Skin epidermis (tissue), 12 donors: ENCODE measurements at regions not wholly inside any gene's neighbourhood (a gene's known extent, or its start where the extent isn't known, plus 50 kb on each side); places are given as distances from the start of the nearest gene placed in this dataset.
"Not testable (repeated sequence)": the region's sequence is repeated elsewhere in the genome, so short reads cannot be mapped to it uniquely, and the experiment has no call there.

Experiments used
- H3K27ac ChIP-seq, 21 experiments: fragments of 200-600 bp; sonication (generic) in 11 of 21; one replicate each; pipeline ENCODE4 v1.5.0; 2020; ENCODE audit warnings: mild to moderate bottlenecking in 3 of 21, inconsistent platforms in 2 of 21, moderate library complexity in 2 of 21
- H3K4me3 ChIP-seq, 7 experiments: fragments of 200-600 bp; sonication (generic) in 2 of 7; one replicate each; pipeline ENCODE4 v1.5.0; 2020; ENCODE audit warnings: inconsistent platforms in 2 of 7, mild to moderate bottlenecking in 2 of 7, moderate library complexity in 1 of 7

DNA sequence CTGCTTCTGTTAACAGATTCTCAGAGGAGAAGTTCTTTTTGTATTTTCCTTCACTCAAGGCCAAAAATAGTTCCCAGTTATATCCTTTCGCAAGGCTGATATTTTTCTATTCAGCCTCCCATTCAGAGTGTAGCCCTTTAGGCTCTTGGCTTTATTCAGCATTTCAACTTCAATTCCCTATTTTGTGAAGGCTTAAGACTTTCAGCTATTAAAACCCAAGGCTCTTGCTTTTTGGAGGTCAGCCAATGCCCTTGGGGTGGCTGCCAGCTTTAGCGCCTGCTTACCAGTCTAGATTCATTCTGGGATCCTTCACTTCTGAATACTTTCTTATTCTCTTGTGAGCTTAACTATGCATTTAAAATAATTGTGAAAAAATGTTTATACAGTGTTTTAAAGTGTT lies 57.3 kb upstream of the ADGRA3 start:
- no peak overlapping the region for H3K4me3 ChIP-seq
- no peak overlapping the region for H3K27ac ChIP-seq

DNA sequence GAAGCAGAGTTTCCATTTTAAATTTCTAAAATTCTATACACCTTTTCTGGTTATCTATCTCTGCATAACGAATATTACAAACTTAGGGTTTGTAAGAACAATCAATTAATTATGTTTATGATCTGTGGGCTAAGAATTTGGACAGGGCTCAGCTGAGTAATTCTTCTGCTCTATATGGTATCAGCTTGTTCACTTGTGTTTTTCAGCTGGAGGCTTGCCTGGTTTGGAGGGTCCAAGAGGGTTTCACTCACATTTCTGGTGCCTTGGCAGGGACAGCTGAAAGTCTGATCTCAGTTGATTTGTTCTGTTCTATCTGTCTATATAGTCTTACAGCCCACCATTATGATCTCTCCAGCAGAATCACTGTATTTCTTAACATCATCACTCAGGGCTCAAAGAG lies 57.8 kb upstream of the ADGRA3 start:
- Histone ChIP-seq H3K27ac (no peak overlapping the region), H3K4me3 (no peak overlapping the region)

GRCh38 chr4:22574424-22574823 lies 58.6 kb upstream of the ADGRA3 start:
- H3K27ac ChIP-seq: no peak overlapping the region
- H3K4me3 ChIP-seq: no peak overlapping the region

DNA sequence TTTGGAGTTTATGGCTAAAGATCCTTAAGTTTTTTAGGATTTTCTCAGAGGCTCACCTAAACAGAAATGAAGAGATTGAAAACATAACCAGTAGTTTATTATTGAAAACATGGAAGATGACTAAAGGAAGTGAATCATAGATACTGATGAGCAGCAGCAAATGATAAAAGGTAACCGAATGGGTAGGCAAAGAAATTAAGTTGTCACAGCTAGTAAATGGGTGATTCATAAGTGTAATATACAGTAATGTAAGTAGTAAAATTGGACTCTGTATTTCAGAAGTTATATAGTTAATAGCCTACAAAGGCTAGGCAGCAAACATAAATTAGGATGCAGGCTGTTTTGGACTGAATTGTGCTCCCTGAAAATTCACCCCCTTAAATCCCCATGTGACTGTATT lies 59.0 kb upstream of the ADGRA3 start:
- H3K27ac ChIP-seq: no peak overlapping the region
- no peak overlapping the region for H3K4me3 ChIP-seq

- Histone ChIP-seq H3K27ac (no peak overlapping the region), H3K4me3 (no peak overlapping the region)
Measured at GRCh38 chr4:22587253-22587652, 71.4 kb upstream of the ADGRA3 start.

GRCh38 chr4:22593933-22594332 lies 78.1 kb upstream of the ADGRA3 start:
- Histone ChIP-seq H3K4me3 (no peak overlapping the region), H3K27ac (no peak overlapping the region)

DNA sequence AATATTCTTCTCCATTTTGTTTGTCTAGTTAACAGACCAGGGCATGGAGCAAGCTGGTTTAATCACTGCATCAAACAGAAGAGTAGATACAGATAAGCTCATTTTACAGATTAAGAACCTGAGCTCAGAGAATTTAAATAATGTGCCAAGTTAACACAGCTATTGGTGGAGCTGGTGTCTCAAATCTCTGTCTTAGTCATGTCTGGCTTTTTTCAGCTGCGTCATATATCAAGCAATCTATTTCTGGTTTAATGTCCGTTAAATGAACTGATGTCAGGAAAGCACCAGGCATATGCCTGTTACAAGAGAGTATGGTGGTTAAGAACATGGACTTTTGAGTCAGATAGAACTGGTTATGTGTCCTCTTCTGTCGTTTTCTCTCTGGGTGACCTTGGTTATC lies 79.8 kb upstream of the ADGRA3 start:
- Histone ChIP-seq H3K27ac (no peak overlapping the region), H3K4me3 (no peak overlapping the region)

DNA sequence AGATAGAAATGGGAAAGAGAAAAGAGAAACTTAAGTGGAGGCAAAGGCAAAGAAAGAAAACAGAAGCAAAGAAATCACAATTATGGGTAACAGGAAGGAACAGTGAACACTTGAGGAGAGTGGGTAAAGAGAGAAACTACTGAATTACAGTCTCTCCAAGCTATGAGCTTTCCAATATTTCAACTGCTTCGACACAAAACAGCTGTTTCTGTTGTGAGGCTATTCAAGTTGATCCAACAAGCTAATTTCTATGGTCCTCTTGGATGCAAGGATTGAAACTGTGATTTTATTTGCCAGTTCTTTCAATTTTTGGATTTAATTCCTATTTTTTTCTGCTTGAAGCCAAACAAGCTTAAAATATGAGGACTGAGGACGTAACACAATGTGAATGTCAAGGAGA lies 80.5 kb upstream of the ADGRA3 start:
- Histone ChIP-seq H3K27ac (no peak overlapping the region), H3K4me3 (no peak overlapping the region)

- Histone ChIP-seq H3K4me3 (no peak overlapping the region), H3K27ac (no peak overlapping the region)
Measured at GRCh38 chr4:22597471-22597870, 81.6 kb upstream of the ADGRA3 start.

- H3K4me3 ChIP-seq: not testable (repeated sequence)
Measured at GRCh38 chr4:22598113-22599047, 82.5 kb upstream of the ADGRA3 start.

GRCh38 chr4:22599228-22599928 lies 83.5 kb upstream of the ADGRA3 start:
- H3K4me3 ChIP-seq, H3K27ac ChIP-seq: not testable (repeated sequence)

More at GRCh38 chr4:22598113-22599047, 82.5 kb upstream of the ADGRA3 start:
- not testable (repeated sequence) for H3K27ac ChIP-seq

- H3K27ac ChIP-seq, H3K4me3 ChIP-seq: not testable (repeated sequence)
Measured at GRCh38 chr4:22599929-22600432, 84.1 kb upstream of the ADGRA3 start.

DNA sequence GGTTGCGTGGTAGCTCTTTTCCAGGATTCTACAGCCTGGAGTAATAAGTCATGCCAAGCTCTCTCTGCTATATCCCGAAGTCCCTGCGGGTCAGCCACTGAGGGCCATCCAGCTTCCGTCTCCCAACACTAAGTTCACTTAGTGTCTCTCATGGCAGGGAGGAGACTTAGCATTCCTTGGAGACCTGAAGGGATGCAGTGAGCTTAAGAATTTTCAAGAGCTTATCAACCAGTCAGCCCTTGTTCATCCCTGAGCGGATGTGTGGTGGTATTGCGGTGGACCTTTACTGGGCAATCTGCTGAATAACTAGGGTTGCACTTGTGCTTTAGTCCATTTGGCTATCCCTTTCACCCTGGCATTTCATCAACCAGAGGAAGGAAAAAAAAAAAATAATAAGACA lies 85.8 kb upstream of the ADGRA3 start:
- H3K27ac ChIP-seq, H3K4me3 ChIP-seq: not testable (repeated sequence)

DNA sequence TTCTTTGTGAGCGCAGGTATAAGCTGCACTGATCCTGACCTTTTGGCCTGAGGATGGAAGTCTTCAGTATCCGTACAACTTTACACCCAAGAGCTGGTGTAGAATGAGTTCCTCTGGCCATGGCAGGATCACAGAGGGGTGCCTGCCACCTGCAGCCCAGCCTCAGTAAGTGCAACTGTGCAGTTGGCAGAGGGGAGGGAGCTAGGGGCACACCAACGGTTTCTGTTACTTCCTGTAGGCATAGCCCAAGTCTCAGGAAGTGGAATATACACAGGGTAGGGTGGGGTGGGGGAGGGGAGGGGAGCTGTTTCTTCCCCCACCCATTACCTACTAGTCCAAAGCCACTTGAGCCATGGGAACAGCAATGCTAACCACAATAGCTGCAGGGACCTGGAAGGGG lies 85.4 kb upstream of the GBA3 start:
- Histone ChIP-seq H3K27ac (no peak overlapping the region), H3K4me3 (no peak overlapping the region)

- not testable (repeated sequence) for H3K4me3 ChIP-seq, H3K27ac ChIP-seq
Measured at GRCh38 chr4:22609951-22610525, 82.7 kb upstream of the GBA3 start.

DNA sequence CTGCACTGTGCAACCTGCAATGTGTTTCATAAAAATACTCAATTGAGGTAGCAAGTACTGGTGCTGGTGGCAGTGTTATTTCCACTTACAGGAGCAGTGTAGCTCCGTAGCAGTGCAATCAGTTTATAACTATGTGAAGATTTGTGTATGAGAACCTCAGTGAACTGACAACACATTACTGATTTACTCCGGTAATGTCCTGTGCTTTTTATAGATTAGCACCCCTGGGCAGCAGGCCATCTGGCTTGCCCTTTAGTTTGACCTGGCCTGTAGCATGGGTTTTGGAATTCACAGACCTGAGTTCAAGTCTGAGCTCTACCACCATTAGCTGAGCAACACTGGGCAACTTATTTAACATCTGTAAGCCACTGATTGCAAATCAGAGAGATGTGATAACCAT lies 78.6 kb upstream of the GBA3 start:
- no peak overlapping the region for H3K27ac ChIP-seq
- no peak overlapping the region for H3K4me3 ChIP-seq

DNA sequence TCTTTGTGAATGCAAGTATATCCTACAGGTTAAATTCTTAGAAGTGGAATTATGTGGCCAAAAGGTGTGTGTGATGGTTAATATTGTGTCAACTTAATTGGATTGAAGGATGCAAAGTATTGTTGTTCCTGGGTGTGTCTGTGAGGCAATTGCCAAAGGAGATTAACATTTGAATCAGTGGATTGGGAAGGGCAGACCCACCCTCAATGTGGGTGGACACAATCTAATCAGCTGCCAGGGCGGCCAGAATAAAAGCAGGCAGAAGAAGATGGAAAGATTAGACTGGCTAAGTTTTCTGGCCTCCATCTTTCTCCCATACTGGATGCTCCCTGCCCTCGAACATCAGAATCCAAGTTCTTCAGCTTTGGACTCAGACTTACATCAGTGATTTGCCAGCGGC lies 76.2 kb upstream of the GBA3 start:
- H3K4me3 ChIP-seq: no peak overlapping the region
- H3K27ac ChIP-seq: no peak overlapping the region

DNA sequence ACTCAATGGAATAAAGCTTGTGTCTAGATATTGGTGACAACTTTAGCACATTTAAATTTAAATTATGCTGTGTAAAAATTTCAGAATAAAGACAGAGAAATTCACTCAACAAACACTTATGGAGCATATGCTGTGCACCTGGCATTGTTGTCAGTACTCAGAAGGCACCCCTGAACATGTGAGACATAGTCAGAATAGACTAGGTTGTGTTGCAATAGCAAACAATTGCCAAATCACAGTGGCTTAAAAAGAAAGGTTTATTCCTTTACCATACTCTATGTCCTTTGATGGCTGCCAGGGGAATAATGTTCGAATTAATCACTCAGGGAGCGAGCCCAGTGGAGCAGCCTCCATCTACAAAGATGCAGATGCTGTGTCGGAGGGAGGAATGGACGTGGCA lies 72.6 kb upstream of the GBA3 start:
- not testable (repeated sequence) for H3K4me3 ChIP-seq, H3K27ac ChIP-seq

GRCh38 chr4:22621970-22622369 lies 70.8 kb upstream of the GBA3 start:
- not testable (repeated sequence) for H3K4me3 ChIP-seq, H3K27ac ChIP-seq

GRCh38 chr4:22624002-22624401 lies 68.7 kb upstream of the GBA3 start:
- not testable (repeated sequence) for H3K4me3 ChIP-seq, H3K27ac ChIP-seq

GRCh38 chr4:22625311-22625710 lies 67.4 kb upstream of the GBA3 start:
- H3K4me3 ChIP-seq: no peak overlapping the region
- H3K27ac ChIP-seq: no peak overlapping the region
